ENCODE measurements at regions not wholly inside any gene's neighbourhood (a gene's known extent, or its start where the extent isn't known, plus 50 kb on each side); places are given as distances from the start of the nearest gene placed in this dataset.

- no peak overlapping the region for H3K4me3 ChIP-seq (ENCODE audit: low read depth, low read length)
- no peak for TF ChIP-seq CTCF (IDR thresholded peaks at IDR 0.05; ENCODE audit: low read depth, low read length)
Observed at GRCh38 chr13:69180034-69180433, 927.6 kb upstream of the ATXN8OS start.

DNA sequence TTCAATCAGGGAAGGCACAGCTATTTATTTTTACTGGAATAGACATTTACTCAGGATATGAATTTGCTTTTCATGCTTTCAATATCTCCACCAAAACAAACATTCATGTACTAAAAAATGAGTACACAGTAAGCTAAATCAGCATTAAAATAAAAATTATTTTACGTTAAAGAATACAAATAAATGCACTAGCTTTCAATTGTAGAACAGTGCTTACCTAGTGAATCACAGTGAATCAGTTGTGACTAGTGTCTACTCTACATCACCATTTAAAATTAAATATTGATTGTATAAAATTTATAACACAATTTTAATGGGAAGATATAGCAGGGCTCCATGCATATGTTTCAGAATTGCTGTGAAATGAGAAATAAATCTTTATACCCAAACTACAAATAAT is 929.6 kb upstream of the ATXN8OS start:
- H3K4me3 ChIP-seq (ENCODE audit: low read depth, low read length): no peak overlapping the region
- no peak for TF ChIP-seq CTCF (IDR thresholded peaks at IDR 0.05; ENCODE audit: low read depth, low read length)

- H3K4me3 ChIP-seq (ENCODE audit: low read depth, low read length): no peak overlapping the region
- no peak for TF ChIP-seq CTCF (IDR thresholded peaks at IDR 0.05; ENCODE audit: low read depth, low read length)
Observed at GRCh38 chr13:69168436-69168835, 939.2 kb upstream of the ATXN8OS start.

DNA sequence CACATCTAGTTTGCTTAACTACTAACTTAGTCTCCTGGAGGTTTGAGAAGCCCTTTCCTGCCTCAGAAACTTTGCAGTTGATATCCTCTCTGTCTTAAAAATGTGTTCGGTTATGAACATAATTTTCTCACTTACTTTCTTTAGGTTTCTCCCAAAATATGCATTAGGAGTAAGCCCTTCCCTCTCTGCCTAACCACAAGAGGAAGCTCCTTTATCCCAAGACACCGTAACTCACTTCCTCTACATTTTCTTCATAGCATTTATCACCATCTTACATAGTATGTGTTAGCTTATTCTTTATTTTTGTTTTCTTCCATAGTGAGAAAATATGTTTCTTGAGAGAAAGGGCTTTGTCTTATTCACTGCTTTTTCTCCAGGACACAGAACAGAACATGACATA is 952.5 kb upstream of the ATXN8OS start:
- no peak for TF ChIP-seq CTCF (IDR thresholded peaks at IDR 0.05; ENCODE audit: low read depth, low read length)
- H3K4me3 ChIP-seq (ENCODE audit: low read depth, low read length): no peak overlapping the region

- H3K4me3 ChIP-seq (ENCODE audit: low read depth, low read length): no peak overlapping the region
- no peak for TF ChIP-seq CTCF (IDR thresholded peaks at IDR 0.05; ENCODE audit: low read depth, low read length)
Observed at GRCh38 chr13:69142101-69142500, 965.5 kb upstream of the ATXN8OS start.

DNA sequence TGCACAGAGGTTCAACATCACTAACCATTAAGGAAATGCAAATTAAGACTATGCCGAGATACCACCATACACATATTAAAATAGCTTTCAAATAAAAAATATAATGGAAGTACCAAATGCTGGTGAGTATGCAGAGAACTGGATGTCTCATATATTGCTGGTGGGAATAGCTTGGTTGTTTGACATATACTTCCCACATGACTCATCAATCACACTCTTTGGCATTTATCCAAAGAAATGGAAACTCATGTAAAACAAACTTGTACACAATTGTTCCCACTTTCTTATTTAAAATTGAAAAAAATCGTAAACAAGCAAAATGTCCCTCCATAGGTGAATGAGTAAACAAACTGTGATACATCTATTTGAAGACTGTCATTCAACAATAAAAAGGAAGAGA is 982.6 kb upstream of the ATXN8OS start:
- no peak for TF ChIP-seq CTCF (IDR thresholded peaks at IDR 0.05; ENCODE audit: low read depth, low read length)
- H3K4me3 ChIP-seq (ENCODE audit: low read depth, low read length): no peak overlapping the region

GRCh38 chr13:69109891-69110525 is 997.6 kb upstream of the ATXN8OS start:
- H3K4me3 ChIP-seq (ENCODE audit: low read depth, low read length): no peak overlapping the region

More at GRCh38 chr13:69109891-69110525, 997.6 kb upstream of the ATXN8OS start:
- TF ChIP-seq CTCF (IDR thresholded peaks at IDR 0.05; ENCODE audit: low read depth, low read length): no peak

All from WI38 (cell line).